GM19239 (cell line): ENCODE measurements at regions not wholly inside any gene's neighbourhood (a gene's known extent, or its start where the extent isn't known, plus 50 kb on each side); places are given as distances from the start of the nearest gene placed in this dataset.
"Not testable (repeated sequence)": the region's sequence is repeated elsewhere in the genome, so short reads cannot be mapped to it uniquely, and the experiment has no call there.

Source experiments
- DNase-seq: peaks from one replicate; pipeline ENCODE4 v3.0.0; 2011; ENCODE audit warnings: low spot score; ENCODE audit not compliant: insufficient read length
- FAIRE-seq: peaks from 2 replicates; lab custom pipeline; 2011; peaks lifted over from hg19 to GRCh38; lab: Jason Lieb, UNC

DNA sequence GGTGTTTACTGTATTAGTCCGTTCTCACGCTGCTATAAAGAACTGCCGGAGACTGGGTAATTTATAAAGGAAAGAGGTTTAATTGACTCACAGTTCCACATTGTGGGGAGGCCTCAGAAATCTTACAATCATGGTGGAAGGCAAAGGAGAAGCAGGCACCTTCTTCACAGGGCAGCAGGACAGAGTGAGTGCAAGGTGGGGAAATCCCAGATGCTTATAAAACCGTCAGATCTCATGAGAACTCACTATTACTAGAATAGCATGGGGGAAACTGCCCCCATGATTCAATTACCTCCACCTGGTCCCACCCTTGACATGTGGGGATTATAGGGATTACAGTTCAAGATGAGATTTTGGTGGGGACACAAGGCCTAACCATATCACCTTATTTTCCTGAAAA lies 60.1 kb upstream of the IFNGR1 start:
- FAIRE-seq, DNase-seq: not testable (repeated sequence)

DNA sequence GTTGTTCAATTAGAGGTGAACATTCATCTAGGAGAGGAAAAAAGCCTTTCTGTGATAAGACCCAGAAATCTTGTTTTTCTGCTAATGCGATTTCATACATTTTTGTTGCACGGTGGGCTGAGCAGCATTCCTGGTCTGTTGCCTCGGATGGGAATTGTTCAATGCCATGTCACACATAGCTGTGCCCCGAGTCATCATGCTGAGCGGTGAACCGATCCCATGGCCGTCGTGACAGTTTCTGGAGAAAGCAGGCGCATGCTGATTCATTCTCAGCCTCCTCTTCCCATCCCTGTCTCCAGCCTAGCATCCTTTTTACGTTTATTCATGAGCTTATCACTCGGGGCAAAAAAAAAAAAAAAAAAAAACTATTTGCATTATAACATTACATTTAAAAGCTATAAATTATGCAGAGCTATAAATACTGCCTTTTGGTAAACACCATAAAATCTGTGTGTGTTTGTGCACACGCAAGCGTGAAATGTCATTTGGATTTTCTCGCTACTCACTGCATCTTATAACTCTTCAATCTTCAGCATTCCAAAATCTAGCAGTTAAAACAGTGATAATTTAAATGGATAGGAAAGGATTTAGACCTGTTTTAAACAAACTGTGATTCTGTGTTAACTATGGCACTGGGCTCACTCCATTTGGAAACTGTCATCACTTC lies 58.9 kb upstream of the IFNGR1 start:
- FAIRE-seq (no peak), DNase-seq (no peak)

DNA sequence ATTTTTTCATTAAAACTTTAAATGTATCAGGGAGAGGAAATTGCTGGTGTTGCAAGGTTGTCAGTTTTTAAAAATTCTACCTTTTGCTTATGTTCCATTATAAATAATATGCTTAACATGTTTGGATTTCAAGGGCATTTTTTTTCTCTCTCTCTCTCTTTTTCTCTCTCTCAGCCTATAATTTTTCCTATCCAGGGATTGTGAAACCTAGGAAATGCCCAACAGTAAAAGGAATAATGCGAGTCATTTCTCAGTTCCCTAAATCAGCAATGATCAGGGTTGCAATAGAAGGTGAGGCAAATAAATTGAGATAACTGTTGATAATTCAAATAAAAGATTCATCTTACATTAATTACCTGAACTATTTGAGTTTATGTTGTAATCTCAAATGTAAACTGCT lies 53.2 kb upstream of the IFNGR1 start:
- no peak for DNase-seq

DNA sequence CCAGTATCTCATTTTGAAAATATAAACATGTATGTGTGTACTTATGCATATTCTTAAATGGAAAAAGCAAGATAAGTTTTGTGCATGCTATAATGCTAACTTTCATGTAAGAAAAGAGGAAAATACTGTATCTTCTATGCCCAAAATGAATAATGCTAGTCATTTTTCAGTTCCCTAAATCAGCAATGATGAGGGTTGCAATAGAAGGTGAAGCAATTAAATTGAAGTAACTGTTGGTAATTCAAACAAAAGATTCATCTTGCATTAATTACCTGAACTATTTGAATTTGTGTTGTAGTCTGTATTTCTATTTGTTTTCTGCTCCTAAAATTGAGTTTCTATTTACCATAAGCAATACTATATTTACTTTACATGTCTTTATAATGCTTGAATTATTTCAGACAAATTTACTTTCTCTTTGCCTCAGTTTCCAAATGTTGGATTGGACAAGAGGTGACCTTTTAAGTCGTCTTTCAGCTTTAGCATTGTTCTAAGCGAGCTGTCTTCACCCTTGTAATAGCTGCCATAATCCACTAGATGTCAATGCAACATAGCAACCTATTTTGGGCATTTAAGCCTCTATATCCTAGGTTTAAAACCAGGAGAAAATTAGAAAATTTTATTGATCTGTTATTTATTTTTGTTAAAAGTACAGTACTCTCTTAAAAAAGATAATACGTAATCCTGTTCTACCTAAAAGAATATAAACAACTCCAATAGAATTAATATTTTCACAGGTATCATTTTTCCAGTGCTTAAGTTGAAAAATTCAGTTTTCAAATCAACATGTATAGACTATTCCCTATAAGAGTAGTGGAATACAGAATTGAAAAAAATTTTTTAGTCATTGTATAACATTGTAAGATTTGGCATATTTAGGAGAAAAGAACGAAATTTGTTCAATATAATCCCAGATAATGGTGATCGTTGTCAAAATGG lies 52.3 kb upstream of the IFNGR1 start:
- peak; percentile 88 for FAIRE-seq
- DNase-seq: no peak

More for the DNA sequence above, 53.2 kb upstream of the IFNGR1 start:
- no peak for FAIRE-seq

DNA sequence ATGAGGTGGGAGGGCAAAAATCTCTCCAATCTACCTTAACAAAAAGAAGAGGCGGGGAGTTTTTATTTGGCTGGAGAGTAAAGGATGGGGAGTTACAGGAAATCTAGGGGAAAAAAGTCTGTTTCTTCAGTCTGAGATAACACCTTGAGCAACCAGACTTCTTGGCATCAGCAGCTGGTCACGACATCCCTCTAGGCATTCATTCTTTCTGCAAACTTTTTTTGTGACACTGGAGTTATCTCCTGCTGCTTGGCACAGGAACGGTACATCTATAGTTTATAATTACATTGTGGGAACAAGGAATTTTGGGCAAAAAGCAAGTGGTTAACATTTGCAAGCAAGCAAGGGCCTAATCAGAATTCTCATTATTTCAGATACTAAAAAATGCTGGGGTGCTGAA lies 50.6 kb upstream of the IFNGR1 start:
- FAIRE-seq: no peak
- no peak for DNase-seq

DNA sequence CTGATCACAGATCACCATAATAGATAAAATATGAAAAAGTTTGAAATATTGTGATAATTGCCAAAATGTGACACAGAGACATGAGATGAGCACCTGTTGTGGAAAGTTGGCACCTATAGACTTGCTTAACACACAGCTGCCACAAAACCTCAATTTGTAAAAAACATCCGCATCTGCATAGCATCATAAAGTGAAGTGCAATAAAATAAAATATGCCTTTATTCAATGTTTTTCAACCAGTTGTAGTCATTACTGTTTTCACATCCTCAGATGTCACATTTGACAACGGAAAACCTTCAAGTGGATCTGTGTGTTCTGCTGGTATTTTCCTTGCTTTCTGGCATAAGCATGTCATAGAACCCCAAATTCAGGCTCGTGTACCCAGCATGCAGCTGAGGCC lies 50.2 kb upstream of the IFNGR1 start:
- no peak for DNase-seq
- FAIRE-seq: no peak
